ENCODE measurements at regions not wholly inside any gene's neighbourhood (a gene's known extent, or its start where the extent isn't known, plus 50 kb on each side); places are given as distances from the start of the nearest gene placed in this dataset.

GRCh38 chr6:51285876-51286275 lies 467.2 kb downstream of the TFAP2B start:
- no peak overlapping the region for H3K4me3 ChIP-seq (ENCODE audit: low read length)
- no peak for DNase-seq (ENCODE audit: low read depth)
- TF ChIP-seq CTCF (IDR thresholded peaks at IDR 0.05; ENCODE audit: insufficient read depth, low read depth, low read length, missing control alignments) = no peak

GRCh38 chr6:51289041-51289440 lies 470.4 kb downstream of the TFAP2B start:
- H3K4me3 ChIP-seq (ENCODE audit: low read length) = no peak overlapping the region
- TF ChIP-seq CTCF (IDR thresholded peaks at IDR 0.05; ENCODE audit: insufficient read depth, low read depth, low read length, missing control alignments) = no peak
- peak; percentile 36 for DNase-seq (ENCODE audit: low read depth)

- no peak for TF ChIP-seq CTCF (IDR thresholded peaks at IDR 0.05; ENCODE audit: insufficient read depth, low read depth, low read length, missing control alignments)
- peak; percentile 28 for DNase-seq (ENCODE audit: low read depth)
- H3K4me3 ChIP-seq (ENCODE audit: low read length) = no peak overlapping the region
Measured at GRCh38 chr6:51292659-51293058, 474.0 kb downstream of the TFAP2B start.

- H3K4me3 ChIP-seq (ENCODE audit: low read length) = no peak overlapping the region
- TF ChIP-seq CTCF (IDR thresholded peaks at IDR 0.05; ENCODE audit: insufficient read depth, low read depth, low read length, missing control alignments) = no peak
- peak; percentile 84 for DNase-seq (ENCODE audit: low read depth)
Measured at GRCh38 chr6:51299621-51300380, 481.1 kb downstream of the TFAP2B start.

- no peak overlapping the region for H3K4me3 ChIP-seq (ENCODE audit: low read length)
- no peak for TF ChIP-seq CTCF (IDR thresholded peaks at IDR 0.05; ENCODE audit: insufficient read depth, low read depth, low read length, missing control alignments)
- DNase-seq (ENCODE audit: low read depth) = no peak
Measured at GRCh38 chr6:51300510-51300909, 481.8 kb downstream of the TFAP2B start.

- H3K4me3 ChIP-seq (ENCODE audit: low read length) = no peak overlapping the region
- no peak for TF ChIP-seq CTCF (IDR thresholded peaks at IDR 0.05; ENCODE audit: insufficient read depth, low read depth, low read length, missing control alignments)
- DNase-seq (ENCODE audit: low read depth) = no peak
Measured at GRCh38 chr6:51301962-51302361, 483.3 kb downstream of the TFAP2B start.

GRCh38 chr6:51302431-51302830 lies 483.8 kb downstream of the TFAP2B start:
- DNase-seq (ENCODE audit: low read depth) = no peak
- no peak overlapping the region for H3K4me3 ChIP-seq (ENCODE audit: low read length)
- TF ChIP-seq CTCF (IDR thresholded peaks at IDR 0.05; ENCODE audit: insufficient read depth, low read depth, low read length, missing control alignments) = no peak

Measured in epithelial cell of esophagus (primary cell).